WTC11 (cell line): ENCODE measurements at regions not wholly inside any gene's neighbourhood (a gene's known extent, or its start where the extent isn't known, plus 50 kb on each side); places are given as distances from the start of the nearest gene placed in this dataset.

Source experiments
- CREB1 ChIP-seq: sonication (generic); formaldehyde crosslinking; IDR thresholded peaks from 2 replicates; pipeline ENCODE4 v1.8.0; 2023; ENCODE audit warnings: mild to moderate bottlenecking, missing genetic modification reagents
- FOXJ3 ChIP-seq: sonication (generic); formaldehyde crosslinking; IDR thresholded peaks from 2 replicates; pipeline ENCODE4 v1.9.0; 2021; ENCODE audit warnings: missing genetic modification reagents, mild to moderate bottlenecking, borderline replicate concordance
- NFYB ChIP-seq: sonication (generic); formaldehyde crosslinking; conservative IDR thresholded peaks from 2 replicates; pipeline ENCODE4 v1.8.0; 2022; ENCODE audit warnings: low read depth, missing genetic modification reagents
- SMAD4 ChIP-seq: sonication (generic); formaldehyde crosslinking; IDR thresholded peaks from 2 replicates; pipeline ENCODE4 v1.8.0; 2022; ENCODE audit warnings: mild to moderate bottlenecking, missing genetic modification reagents
- TF ChIP-seq, protein P1 (sequence below): sonication (generic); formaldehyde crosslinking; IDR thresholded peaks from 2 replicates; pipeline ENCODE4 v1.8.1; 2023; ENCODE audit warnings: mild to moderate bottlenecking, missing genetic modification reagents, borderline replicate concordance
- TF ChIP-seq, protein P2 (sequence below): sonication (generic); formaldehyde crosslinking; IDR thresholded peaks from 2 replicates; pipeline ENCODE4 v1.8.1; 2022; ENCODE audit warnings: low read depth, mild to moderate bottlenecking, moderate library complexity, missing genetic modification reagents, borderline replicate concordance
- TF ChIP-seq, protein P3 (sequence below): sonication (generic); formaldehyde crosslinking; IDR thresholded peaks from 2 replicates; pipeline ENCODE4 v1.8.1; 2022; ENCODE audit warnings: low read depth, missing genetic modification reagents, borderline replicate concordance
- TF ChIP-seq, protein P4 (sequence below): sonication (generic); formaldehyde crosslinking; IDR thresholded peaks from 2 replicates; pipeline ENCODE4 v1.8.0; 2023; ENCODE audit warnings: missing genetic modification reagents, mild to moderate bottlenecking, borderline replicate concordance
- TF ChIP-seq, protein P5 (sequence below): sonication (generic); formaldehyde crosslinking; conservative IDR thresholded peaks from 2 replicates; pipeline ENCODE4 v1.8.1; 2023; ENCODE audit warnings: mild to moderate bottlenecking, low read depth, missing genetic modification reagents, moderate library complexity
- TF ChIP-seq, protein P6 (sequence below): sonication (generic); formaldehyde crosslinking; IDR thresholded peaks from 2 replicates; pipeline ENCODE4 v1.8.1; 2023; ENCODE audit warnings: mild to moderate bottlenecking, missing genetic modification reagents, moderate library complexity

DNA sequence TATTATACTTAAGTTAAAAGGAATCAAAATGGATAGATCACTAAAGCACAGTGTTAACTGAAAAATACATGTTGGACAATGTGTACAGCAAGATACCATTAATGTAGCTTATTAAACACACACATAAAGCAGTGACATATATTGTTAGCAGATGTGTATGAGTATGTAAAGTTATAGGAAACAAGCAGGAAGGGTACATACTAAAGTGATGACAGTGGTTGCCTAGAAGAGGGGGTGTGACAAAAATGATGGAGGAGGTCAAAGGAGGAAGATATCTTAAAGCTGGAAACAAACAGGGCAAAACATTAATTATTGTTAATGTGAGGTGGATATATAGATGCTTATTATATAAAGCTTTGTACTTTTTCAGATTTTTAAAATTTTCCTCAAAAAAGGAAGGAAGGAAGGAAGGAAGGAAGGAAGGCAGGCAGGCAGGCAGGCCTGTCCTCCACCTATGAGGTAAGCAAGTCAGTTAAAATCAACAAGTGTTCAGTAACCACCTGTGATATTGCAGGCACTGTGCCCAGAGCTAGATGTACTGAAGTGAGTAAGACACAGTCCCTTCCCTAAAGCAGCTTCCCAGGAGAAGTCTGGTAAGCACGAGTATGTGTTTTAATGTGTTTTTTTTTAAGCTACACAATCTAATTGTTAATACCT lies 252.9 kb upstream of the NR5A2 start (continued):
- TF ChIP-seq, protein P1, sequence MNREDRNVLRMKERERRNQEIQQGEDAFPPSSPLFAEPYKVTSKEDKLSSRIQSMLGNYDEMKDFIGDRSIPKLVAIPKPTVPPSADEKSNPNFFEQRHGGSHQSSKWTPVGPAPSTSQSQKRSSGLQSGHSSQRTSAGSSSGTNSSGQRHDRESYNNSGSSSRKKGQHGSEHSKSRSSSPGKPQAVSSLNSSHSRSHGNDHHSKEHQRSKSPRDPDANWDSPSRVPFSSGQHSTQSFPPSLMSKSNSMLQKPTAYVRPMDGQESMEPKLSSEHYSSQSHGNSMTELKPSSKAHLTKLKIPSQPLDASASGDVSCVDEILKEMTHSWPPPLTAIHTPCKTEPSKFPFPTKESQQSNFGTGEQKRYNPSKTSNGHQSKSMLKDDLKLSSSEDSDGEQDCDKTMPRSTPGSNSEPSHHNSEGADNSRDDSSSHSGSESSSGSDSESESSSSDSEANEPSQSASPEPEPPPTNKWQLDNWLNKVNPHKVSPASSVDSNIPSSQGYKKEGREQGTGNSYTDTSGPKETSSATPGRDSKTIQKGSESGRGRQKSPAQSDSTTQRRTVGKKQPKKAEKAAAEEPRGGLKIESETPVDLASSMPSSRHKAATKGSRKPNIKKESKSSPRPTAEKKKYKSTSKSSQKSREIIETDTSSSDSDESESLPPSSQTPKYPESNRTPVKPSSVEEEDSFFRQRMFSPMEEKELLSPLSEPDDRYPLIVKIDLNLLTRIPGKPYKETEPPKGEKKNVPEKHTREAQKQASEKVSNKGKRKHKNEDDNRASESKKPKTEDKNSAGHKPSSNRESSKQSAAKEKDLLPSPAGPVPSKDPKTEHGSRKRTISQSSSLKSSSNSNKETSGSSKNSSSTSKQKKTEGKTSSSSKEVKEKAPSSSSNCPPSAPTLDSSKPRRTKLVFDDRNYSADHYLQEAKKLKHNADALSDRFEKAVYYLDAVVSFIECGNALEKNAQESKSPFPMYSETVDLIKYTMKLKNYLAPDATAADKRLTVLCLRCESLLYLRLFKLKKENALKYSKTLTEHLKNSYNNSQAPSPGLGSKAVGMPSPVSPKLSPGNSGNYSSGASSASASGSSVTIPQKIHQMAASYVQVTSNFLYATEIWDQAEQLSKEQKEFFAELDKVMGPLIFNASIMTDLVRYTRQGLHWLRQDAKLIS (CRISPR knock-in tag) = no peak
- TF ChIP-seq CREB1 (CRISPR knock-in tag) (no peak), SMAD4 (CRISPR knock-in tag) (no peak), NFYB (no peak), FOXJ3 (CRISPR knock-in tag) (no peak)
- TF ChIP-seq, protein P2, sequence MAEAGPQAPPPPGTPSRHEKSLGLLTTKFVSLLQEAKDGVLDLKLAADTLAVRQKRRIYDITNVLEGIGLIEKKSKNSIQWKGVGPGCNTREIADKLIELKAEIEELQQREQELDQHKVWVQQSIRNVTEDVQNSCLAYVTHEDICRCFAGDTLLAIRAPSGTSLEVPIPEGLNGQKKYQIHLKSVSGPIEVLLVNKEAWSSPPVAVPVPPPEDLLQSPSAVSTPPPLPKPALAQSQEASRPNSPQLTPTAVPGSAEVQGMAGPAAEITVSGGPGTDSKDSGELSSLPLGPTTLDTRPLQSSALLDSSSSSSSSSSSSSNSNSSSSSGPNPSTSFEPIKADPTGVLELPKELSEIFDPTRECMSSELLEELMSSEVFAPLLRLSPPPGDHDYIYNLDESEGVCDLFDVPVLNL (CRISPR knock-in tag) = no peak
- TF ChIP-seq, protein P3, sequence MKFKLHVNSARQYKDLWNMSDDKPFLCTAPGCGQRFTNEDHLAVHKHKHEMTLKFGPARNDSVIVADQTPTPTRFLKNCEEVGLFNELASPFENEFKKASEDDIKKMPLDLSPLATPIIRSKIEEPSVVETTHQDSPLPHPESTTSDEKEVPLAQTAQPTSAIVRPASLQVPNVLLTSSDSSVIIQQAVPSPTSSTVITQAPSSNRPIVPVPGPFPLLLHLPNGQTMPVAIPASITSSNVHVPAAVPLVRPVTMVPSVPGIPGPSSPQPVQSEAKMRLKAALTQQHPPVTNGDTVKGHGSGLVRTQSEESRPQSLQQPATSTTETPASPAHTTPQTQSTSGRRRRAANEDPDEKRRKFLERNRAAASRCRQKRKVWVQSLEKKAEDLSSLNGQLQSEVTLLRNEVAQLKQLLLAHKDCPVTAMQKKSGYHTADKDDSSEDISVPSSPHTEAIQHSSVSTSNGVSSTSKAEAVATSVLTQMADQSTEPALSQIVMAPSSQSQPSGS (CRISPR knock-in tag) = no peak
- TF ChIP-seq, protein P4, sequence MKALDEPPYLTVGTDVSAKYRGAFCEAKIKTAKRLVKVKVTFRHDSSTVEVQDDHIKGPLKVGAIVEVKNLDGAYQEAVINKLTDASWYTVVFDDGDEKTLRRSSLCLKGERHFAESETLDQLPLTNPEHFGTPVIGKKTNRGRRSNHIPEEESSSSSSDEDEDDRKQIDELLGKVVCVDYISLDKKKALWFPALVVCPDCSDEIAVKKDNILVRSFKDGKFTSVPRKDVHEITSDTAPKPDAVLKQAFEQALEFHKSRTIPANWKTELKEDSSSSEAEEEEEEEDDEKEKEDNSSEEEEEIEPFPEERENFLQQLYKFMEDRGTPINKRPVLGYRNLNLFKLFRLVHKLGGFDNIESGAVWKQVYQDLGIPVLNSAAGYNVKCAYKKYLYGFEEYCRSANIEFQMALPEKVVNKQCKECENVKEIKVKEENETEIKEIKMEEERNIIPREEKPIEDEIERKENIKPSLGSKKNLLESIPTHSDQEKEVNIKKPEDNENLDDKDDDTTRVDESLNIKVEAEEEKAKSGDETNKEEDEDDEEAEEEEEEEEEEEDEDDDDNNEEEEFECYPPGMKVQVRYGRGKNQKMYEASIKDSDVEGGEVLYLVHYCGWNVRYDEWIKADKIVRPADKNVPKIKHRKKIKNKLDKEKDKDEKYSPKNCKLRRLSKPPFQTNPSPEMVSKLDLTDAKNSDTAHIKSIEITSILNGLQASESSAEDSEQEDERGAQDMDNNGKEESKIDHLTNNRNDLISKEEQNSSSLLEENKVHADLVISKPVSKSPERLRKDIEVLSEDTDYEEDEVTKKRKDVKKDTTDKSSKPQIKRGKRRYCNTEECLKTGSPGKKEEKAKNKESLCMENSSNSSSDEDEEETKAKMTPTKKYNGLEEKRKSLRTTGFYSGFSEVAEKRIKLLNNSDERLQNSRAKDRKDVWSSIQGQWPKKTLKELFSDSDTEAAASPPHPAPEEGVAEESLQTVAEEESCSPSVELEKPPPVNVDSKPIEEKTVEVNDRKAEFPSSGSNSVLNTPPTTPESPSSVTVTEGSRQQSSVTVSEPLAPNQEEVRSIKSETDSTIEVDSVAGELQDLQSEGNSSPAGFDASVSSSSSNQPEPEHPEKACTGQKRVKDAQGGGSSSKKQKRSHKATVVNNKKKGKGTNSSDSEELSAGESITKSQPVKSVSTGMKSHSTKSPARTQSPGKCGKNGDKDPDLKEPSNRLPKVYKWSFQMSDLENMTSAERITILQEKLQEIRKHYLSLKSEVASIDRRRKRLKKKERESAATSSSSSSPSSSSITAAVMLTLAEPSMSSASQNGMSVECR (CRISPR knock-in tag) = no peak
- TF ChIP-seq, protein P5, sequence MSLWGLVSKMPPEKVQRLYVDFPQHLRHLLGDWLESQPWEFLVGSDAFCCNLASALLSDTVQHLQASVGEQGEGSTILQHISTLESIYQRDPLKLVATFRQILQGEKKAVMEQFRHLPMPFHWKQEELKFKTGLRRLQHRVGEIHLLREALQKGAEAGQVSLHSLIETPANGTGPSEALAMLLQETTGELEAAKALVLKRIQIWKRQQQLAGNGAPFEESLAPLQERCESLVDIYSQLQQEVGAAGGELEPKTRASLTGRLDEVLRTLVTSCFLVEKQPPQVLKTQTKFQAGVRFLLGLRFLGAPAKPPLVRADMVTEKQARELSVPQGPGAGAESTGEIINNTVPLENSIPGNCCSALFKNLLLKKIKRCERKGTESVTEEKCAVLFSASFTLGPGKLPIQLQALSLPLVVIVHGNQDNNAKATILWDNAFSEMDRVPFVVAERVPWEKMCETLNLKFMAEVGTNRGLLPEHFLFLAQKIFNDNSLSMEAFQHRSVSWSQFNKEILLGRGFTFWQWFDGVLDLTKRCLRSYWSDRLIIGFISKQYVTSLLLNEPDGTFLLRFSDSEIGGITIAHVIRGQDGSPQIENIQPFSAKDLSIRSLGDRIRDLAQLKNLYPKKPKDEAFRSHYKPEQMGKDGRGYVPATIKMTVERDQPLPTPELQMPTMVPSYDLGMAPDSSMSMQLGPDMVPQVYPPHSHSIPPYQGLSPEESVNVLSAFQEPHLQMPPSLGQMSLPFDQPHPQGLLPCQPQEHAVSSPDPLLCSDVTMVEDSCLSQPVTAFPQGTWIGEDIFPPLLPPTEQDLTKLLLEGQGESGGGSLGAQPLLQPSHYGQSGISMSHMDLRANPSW (CRISPR knock-in tag) = no peak
- TF ChIP-seq, protein P6, sequence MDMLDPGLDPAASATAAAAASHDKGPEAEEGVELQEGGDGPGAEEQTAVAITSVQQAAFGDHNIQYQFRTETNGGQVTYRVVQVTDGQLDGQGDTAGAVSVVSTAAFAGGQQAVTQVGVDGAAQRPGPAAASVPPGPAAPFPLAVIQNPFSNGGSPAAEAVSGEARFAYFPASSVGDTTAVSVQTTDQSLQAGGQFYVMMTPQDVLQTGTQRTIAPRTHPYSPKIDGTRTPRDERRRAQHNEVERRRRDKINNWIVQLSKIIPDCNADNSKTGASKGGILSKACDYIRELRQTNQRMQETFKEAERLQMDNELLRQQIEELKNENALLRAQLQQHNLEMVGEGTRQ (CRISPR knock-in tag) = no peak
